Non-pigmented ciliary epithelial cell (primary cell): ENCODE measurements at regions not wholly inside any gene's neighbourhood (a gene's known extent, or its start where the extent isn't known, plus 50 kb on each side); places are given as distances from the start of the nearest gene placed in this dataset.
A peak's percentile ranks its signal among the peaks of the same experiment; 100 is the strongest.

ENCODE experiments used
- DNase-seq: peaks from one replicate; pipeline ENCODE4 v3.0.0-alpha.2; 2010; ENCODE audit warnings: low read depth

DNA sequence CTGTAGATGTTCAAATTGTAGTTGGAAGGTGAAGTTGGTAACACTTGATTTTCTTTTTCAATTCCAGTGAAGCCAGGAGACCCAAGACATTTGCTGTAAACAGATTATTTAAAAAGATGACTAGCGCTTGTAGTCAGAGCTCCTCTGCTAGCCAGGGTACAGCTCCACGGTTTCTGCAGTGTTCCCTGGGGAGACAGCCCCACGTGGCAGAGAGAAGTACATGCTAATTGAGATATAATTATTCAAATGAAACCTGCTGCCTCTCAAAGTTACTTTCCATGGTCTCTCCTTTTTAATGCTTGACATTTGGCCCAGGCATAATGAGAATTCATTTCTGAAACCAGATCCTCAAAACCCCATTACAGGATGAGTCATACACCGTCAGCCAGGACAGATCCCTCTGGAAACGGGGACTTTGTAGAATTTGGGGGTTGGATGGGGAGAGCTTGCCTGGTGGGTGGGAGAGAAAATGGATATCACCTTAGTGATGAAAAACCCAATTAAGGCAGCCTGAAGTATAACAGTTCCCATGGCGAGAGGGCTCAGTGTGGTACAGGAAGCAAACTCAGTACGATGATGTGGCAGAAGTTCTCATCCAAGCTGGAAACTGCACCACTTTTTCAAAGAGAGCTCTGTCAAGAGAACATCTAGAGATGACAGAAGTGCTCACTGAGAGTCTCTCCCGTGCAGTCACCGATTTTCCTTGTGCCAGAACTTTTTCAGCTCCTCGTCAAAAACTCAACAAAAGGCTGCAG, 637.7 kb upstream of the TMEM132C start:
- DNase-seq: no peak

DNA sequence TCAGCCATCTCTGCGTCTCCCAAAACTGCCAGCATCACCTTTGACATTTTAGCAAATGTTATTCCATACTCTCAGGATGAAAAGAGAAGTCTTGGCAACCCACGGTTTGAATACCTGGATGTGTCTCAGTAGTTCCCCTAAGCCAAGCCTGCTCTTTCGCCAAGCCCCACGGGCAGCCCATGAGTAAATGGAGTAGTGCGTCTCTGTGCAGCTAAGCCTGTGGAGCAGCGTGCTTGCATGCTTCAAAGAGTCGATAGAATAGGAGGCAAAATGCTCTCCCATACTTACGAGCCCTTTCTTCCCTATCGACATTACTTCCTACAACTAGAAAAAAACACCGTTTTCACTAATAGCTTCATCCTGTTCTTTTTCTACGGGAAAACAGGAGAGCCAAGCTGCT, 634.5 kb upstream of the TMEM132C start:
- no peak for DNase-seq

GRCh38 chr12:127635838-127636237, 631.1 kb upstream of the TMEM132C start:
- no peak for DNase-seq

- no peak for DNase-seq
Observed at GRCh38 chr12:127636882-127637281, 630.1 kb upstream of the TMEM132C start.

GRCh38 chr12:127640181-127640886, 626.6 kb upstream of the TMEM132C start:
- DNase-seq: no peak

DNA sequence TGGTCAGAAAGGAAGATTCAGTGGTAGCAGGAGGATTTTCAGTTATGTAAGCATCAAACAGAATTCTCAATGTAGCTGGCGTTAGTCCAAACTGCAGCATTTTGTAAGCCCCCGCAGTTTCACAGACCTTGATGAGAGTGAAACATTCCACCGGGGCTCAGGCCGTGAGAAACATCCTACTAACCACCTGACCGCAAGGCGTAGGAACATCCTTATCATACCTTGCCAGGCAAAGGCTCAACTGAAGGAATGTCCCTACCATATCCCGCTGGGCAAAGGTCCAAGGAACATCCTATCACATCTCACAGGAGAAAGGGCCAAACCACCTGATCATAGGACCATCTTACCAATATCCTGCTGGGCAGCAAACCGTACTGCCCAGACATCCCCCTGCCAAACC, 624.8 kb upstream of the TMEM132C start:
- no peak for DNase-seq

DNA sequence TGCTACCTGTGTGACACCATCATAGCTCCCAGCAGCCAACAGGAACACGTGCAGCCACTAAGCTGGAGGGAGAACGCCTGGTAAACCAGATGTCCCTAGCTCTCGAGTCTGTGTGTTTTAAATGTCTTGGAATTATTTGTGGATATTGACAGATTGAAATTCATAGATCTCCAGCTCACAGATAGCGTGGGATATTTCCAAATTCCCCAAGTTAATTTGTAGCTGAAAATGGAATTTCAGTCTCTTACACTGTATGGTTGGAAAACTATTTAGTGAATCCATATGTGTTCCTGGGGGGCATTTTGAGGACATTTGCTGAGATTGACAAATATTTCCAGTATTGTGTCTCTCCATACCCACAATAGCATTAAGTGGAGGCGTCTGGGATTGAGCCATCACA, 618.6 kb upstream of the TMEM132C start:
- no peak for DNase-seq

DNA sequence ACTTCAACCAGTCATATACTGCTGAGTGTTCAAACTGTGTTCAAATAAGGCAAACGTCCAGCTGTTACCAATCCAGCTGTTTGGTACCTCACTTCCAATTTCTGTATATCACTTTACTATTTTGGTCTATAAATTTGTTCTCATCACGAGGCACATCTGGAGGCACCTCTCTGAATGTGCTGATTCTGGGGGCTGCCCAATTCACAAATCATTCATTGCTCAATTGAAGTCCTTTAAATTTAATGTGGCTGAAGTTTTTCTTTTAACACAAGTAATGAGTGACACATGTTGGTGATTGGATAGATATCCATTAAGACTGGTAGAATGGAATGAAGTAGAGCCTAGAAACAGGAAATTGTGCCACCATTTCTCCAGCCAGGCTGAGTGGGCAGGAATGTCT, 617.0 kb upstream of the TMEM132C start:
- DNase-seq: no peak

DNA sequence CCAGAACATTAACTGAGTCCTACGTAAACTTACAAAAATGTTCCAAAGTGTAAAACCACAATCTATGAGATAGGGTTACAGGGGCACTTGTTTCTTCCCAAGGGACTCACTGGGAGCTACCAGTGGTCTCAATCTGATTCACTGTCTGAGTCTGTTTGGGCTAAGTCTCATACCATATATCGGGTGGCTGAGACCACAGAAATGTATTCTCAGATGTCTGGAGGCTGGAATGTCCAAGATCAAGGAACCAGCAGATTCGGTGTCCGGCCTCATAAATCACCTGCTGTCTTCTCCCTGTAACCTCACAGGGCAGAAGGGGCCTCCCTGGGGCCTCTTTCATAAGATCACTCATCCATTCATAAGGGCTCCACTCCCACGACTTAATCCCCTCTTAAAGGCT, 616.3 kb upstream of the TMEM132C start:
- DNase-seq: peak; percentile 80

- DNase-seq: no peak
Observed at GRCh38 chr12:127652281-127652680, 614.7 kb upstream of the TMEM132C start.

GRCh38 chr12:127654383-127654985, 612.5 kb upstream of the TMEM132C start:
- no peak for DNase-seq

DNA sequence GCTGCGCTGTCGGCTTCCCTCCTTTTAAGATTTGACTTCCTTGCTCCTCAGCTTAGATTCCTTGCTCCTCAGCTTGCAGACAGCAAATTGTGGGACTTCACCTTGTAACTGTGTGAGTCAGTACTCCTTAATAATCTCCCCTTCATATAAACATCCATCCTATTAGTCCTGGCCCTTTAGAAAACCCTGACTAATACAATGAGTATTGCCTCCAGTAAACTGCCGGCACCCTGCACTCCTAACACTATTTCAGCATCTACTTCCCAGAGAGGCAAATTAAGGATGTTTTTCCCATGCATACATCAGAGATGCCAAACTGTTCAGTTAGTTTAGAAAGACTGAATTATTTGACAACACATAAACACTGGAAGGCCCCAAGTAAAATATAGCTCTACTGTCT, 611.3 kb upstream of the TMEM132C start:
- peak; percentile 49 for DNase-seq

- no peak for DNase-seq
Observed at GRCh38 chr12:127656266-127656665, 610.7 kb upstream of the TMEM132C start.

- no peak for DNase-seq
Observed at GRCh38 chr12:127657036-127657435, 609.9 kb upstream of the TMEM132C start.

- no peak for DNase-seq
Observed at GRCh38 chr12:127660961-127661360, 606.0 kb upstream of the TMEM132C start.

- no peak for DNase-seq
Observed at GRCh38 chr12:127663716-127664115, 603.3 kb upstream of the TMEM132C start.

DNA sequence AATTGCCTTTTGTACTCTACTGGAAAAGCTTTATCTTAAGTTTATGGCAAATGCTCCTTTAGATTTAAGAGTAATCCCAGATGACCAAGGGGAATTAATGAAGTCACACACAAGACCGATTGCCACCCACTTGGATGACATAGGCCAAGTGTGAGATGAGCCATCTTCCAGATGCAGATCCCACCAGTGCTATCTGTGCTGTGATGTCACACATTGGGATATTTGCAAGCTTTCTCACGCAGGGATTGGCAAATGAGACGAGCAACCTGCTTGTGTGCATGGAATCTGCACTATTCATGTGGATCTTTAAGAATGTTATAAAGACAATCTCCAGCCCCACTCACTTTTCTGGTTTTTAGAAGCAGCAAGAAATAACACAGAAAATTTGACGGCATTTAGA, 602.1 kb upstream of the TMEM132C start:
- no peak for DNase-seq

GRCh38 chr12:127667131-127667685, 599.8 kb upstream of the TMEM132C start:
- DNase-seq: no peak

DNA sequence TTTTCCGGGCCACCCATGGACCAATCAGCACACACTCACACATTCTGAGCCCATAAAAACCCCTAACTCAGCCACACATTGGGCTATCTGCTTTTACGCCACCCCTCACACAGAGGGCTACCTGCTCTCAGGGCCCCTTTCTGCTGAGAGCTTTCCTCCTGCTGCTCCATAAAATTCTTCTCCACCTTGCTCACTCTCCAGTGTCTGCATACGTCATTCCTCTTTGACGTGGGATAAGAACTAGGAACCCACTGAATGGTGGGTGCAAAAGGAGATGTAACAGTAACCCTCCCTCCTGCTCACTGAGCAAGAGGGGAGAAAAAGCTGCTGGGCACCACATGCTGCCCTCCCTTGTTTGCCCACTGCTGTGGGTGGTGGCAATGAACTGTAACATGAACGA, 596.7 kb upstream of the TMEM132C start:
- no peak for DNase-seq

- DNase-seq: no peak
Observed at GRCh38 chr12:127670796-127671195, 596.2 kb upstream of the TMEM132C start.

DNA sequence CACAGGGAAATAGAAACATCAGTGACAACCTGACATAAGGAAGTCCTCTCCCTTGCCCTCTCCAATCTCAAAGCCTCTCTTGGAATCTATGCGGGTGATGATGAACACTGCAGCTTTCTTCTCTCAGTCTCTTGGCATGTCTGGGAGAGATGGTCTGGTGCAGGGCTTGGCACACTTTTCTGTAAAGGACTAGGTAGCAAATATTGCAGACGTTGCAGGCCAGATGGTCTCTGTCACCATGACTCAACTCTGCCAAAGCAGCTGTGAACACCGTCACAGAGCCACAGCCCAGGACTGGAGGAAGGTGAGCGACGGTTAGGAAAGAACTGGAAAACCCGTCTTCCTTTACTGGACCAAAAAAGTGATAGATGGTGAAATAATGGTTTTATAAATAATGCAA, 591.0 kb upstream of the TMEM132C start:
- DNase-seq: no peak

GRCh38 chr12:127677537-127678131, 589.3 kb upstream of the TMEM132C start:
- DNase-seq: peak; percentile 60

GRCh38 chr12:127678945-127679344, 588.0 kb upstream of the TMEM132C start:
- DNase-seq: no peak
